ENCODE measurements at regions not wholly inside any gene's neighbourhood (a gene's known extent, or its start where the extent isn't known, plus 50 kb on each side); places are given as distances from the start of the nearest gene placed in this dataset.

DNA sequence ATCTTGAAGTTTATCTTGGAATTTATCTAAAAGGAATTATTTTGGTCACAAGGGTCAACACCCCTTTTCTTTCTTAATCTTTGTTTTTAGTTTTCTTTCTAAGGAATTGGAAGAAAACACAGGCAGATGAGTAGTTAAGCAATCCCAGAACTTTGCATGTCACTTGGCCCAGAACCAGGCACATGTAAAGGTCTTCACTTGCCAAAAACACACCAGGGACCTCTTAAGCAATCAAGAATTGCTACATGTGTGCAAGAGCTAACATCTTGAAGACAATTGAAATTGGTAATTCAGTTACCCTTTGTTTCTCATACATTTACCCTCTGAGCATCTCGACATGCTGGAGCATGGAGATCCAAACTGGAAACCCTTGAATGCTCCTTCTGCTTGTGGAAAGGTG is 114.2 kb downstream of the ZC3H11B start:
- no peaks in the 10 kb centered on the region for H3K27me3 ChIP-seq (ENCODE audit: insufficient read depth, low read length)
- H3K9me3 ChIP-seq (ENCODE audit: insufficient read depth, low read depth, low read length), result no peaks in the 10 kb centered on the region
- H3K9ac ChIP-seq (ENCODE audit: low read depth, low read length), result no peak overlapping the region
- H3K36me3 ChIP-seq (ENCODE audit: insufficient read depth, low read depth, low read length), result no peaks in the 10 kb centered on the region
- H3K4me1 ChIP-seq (ENCODE audit: insufficient read depth, low read length), result no peaks in the 10 kb centered on the region
- no peak overlapping the region for H3K4me3 ChIP-seq (ENCODE audit: low read length)
- no peak overlapping the region for H3K27ac ChIP-seq (ENCODE audit: low read length)

DNA sequence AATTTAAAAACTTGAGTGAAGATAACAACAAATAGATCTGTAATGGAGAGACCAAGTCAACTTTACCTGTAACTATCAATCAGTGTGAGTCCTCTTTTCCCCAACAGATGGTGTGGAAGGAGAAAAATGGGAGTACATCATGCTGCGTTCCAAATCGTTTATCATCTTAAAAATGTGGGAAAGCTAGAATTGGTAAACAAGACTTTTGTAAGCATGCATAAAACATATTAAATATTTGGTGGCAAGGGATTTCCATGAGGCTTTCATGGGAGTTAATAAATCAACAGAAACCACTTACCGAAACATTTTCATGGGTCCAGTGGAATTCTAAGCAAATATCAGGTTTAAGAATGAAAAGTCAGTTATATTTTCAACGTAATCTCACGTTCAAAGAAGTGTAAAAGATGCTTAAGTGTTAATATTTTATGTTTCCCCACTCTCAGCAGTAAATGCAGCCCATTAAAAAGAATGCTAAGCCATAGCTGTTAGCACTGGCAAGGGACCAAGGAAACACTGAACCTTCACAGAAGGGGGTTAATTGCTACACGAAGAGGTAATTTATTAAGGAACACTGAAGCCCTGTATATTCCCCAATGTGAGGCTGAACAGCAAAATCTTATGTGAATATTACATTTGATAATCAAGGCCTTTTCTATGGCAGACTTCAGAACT is 117.0 kb downstream of the ZC3H11B start:
- Histone ChIP-seq H3K27me3 (ENCODE audit: insufficient read depth, low read length) (no peaks in the 10 kb centered on the region), H3K4me3 (ENCODE audit: low read length) (no peak overlapping the region), H3K9ac (ENCODE audit: low read depth, low read length) (no peak overlapping the region), H3K27ac (ENCODE audit: low read length) (no peak overlapping the region), H3K9me3 (ENCODE audit: insufficient read depth, low read depth, low read length) (no peaks in the 10 kb centered on the region), H3K36me3 (ENCODE audit: insufficient read depth, low read depth, low read length) (no peaks in the 10 kb centered on the region), H3K4me1 (ENCODE audit: insufficient read depth, low read length) (no peaks in the 10 kb centered on the region)

DNA sequence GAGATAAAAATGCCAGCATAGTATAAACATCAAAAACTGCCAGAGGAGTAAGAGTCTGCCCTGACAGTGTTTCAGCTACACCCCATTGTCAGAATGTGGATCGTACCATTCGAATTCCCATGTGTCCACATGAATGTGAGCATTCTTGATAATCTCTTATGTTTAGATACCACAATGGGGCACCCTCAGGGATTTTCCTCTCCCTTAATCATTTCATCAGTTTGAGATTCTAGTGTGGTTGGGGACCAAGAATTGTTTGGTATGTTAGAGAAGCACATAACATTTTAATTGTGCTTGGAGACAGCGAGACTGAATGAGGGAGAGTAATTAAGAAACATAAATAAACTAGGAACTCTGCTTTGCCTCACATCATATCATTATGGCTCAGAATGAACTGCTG is 120.2 kb downstream of the ZC3H11B start:
- no peak overlapping the region for H3K9ac ChIP-seq (ENCODE audit: low read depth, low read length)

DNA sequence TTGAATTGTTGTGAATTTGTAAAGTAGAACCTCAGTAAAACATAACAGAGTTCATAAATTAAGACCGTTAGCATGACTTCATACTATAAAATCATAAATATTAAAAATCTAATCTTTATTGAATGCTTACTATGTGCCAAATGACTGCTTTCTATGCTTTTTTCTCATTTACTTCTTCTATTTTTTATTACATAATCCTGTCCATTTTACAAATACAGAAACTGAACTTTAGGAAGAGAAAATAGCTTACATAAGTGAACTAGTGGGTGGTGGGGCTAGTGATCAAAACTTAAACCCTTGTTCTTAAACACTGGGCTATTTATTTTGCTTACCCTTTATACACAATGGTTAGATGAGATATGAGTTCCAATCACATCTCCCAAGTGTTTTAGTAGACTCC is 122.3 kb downstream of the ZC3H11B start:
- H3K9me3 ChIP-seq (ENCODE audit: insufficient read depth, low read depth, low read length), result no peaks in the 10 kb centered on the region
- H3K27me3 ChIP-seq (ENCODE audit: insufficient read depth, low read length), result no peaks in the 10 kb centered on the region
- H3K4me3 ChIP-seq (ENCODE audit: low read length), result no peak overlapping the region
- H3K27ac ChIP-seq (ENCODE audit: low read length), result no peak overlapping the region
- H3K9ac ChIP-seq (ENCODE audit: low read depth, low read length), result no peak overlapping the region
- H3K36me3 ChIP-seq (ENCODE audit: insufficient read depth, low read depth, low read length), result no peaks in the 10 kb centered on the region
- H3K4me1 ChIP-seq (ENCODE audit: insufficient read depth, low read length), result no peaks in the 10 kb centered on the region

More for the DNA sequence above, 120.2 kb downstream of the ZC3H11B start:
- no peak overlapping the region for H3K27ac ChIP-seq (ENCODE audit: low read length)
- H3K27me3 ChIP-seq (ENCODE audit: insufficient read depth, low read length), result no peaks in the 10 kb centered on the region
- H3K36me3 ChIP-seq (ENCODE audit: insufficient read depth, low read depth, low read length), result no peaks in the 10 kb centered on the region
- H3K4me1 ChIP-seq (ENCODE audit: insufficient read depth, low read length), result no peaks in the 10 kb centered on the region
- H3K4me3 ChIP-seq (ENCODE audit: low read length), result no peak overlapping the region
- H3K9me3 ChIP-seq (ENCODE audit: insufficient read depth, low read depth, low read length), result no peaks in the 10 kb centered on the region

DNA sequence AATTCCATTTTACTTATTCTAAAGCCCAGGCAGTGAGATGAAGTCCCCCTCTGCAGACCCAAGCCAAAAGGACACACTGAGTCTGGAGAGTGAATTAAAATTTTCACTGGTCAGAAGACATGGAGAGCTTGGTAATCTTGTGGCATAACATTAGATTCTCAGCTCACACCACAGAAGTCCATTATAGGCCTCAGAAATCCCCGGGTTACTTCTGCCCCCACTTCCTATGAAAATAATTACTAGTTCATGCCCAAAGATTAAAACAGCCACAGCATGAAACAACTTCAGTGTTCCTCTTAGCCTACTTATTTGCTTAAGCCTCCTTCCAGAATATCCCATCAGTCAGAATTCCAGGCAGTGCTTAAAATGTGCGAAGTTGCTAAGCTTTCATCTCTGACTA is 123.3 kb downstream of the ZC3H11B start:
- H3K4me3 ChIP-seq (ENCODE audit: low read length), result no peak overlapping the region
- no peaks in the 10 kb centered on the region for H3K9me3 ChIP-seq (ENCODE audit: insufficient read depth, low read depth, low read length)
- no peaks in the 10 kb centered on the region for H3K4me1 ChIP-seq (ENCODE audit: insufficient read depth, low read length)
- no peaks in the 10 kb centered on the region for H3K27me3 ChIP-seq (ENCODE audit: insufficient read depth, low read length)
- no peaks in the 10 kb centered on the region for H3K36me3 ChIP-seq (ENCODE audit: insufficient read depth, low read depth, low read length)
- no peak overlapping the region for H3K9ac ChIP-seq (ENCODE audit: low read depth, low read length)
- H3K27ac ChIP-seq (ENCODE audit: low read length), result no peak overlapping the region

DNA sequence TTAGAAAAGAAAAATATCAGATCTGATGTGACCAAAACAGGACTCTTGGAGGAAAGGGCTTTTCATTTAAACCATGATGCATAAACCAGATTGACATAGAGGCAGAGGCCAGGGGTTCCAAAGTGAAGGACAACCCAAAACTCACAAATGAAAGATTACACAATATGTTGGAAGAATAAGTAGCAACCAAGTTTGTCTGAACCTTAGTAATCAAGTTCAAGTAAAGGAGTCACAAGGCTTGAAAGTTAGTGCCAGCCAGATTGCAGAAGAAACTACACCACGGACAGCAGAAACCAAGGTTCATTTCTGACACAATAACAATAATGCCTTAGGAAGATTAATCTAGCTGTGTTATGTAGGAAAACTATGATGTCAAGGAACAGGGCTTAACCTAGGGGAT is 124.6 kb downstream of the ZC3H11B start:
- Histone ChIP-seq H3K27ac (ENCODE audit: low read length) (no peak overlapping the region), H3K9me3 (ENCODE audit: insufficient read depth, low read depth, low read length) (no peaks in the 10 kb centered on the region)

DNA sequence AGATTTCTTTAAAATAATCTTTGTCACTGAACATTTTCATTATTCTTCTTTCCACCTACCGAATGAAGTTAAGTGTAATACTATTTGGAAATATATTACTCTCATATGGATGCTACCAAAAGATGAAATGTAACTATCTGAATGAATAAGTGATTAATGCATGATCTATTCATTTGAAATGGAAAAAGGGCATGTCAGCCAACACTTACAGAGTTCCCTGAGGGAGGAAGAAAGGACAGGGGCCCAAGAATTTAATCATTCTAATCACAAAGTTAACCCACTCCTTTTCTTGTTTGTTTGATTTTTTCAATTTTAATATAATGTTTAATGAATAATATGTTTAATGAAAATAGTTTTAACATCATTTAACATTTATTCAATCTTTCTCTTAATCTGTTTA is 129.4 kb downstream of the ZC3H11B start:
- H3K9ac ChIP-seq (ENCODE audit: low read depth, low read length), result no peak overlapping the region
- no peaks in the 10 kb centered on the region for H3K36me3 ChIP-seq (ENCODE audit: insufficient read depth, low read depth, low read length)
- H3K4me3 ChIP-seq (ENCODE audit: low read length), result no peak overlapping the region
- H3K27me3 ChIP-seq (ENCODE audit: insufficient read depth, low read length), result no peaks in the 10 kb centered on the region
- no peak overlapping the region for H3K27ac ChIP-seq (ENCODE audit: low read length)
- no peaks in the 10 kb centered on the region for H3K4me1 ChIP-seq (ENCODE audit: insufficient read depth, low read length)
- H3K9me3 ChIP-seq (ENCODE audit: insufficient read depth, low read depth, low read length), result no peaks in the 10 kb centered on the region

More for the DNA sequence above, 124.6 kb downstream of the ZC3H11B start:
- H3K9ac ChIP-seq (ENCODE audit: low read depth, low read length), result no peak overlapping the region
- no peak overlapping the region for H3K4me3 ChIP-seq (ENCODE audit: low read length)
- no peaks in the 10 kb centered on the region for H3K27me3 ChIP-seq (ENCODE audit: insufficient read depth, low read length)
- no peaks in the 10 kb centered on the region for H3K36me3 ChIP-seq (ENCODE audit: insufficient read depth, low read depth, low read length)
- H3K4me1 ChIP-seq (ENCODE audit: insufficient read depth, low read length), result no peaks in the 10 kb centered on the region

DNA sequence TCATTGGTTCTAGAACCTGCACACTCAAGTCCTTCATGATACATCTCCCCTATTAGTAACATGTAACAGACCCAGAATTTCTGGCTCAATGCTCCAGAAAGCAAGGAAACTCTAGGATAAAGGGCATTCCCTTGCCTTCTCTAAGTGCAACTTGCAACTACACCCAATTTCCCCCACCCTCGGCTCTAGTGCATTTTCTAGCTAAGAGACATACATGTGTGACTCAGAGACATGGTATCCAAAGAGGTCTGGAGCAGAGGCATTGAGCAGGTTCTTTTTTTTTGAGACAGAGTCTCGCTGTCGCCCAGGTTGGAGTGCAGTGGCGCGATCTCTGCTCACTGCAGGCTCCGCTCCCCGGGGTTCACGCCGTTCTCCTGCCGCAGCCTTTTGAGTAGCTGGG is 132.9 kb downstream of the ZC3H11B start:
- Histone ChIP-seq H3K36me3 (ENCODE audit: insufficient read depth, low read depth, low read length) (no peaks in the 10 kb centered on the region), H3K4me1 (ENCODE audit: insufficient read depth, low read length) (no peaks in the 10 kb centered on the region), H3K27me3 (ENCODE audit: insufficient read depth, low read length) (no peaks in the 10 kb centered on the region), H3K4me3 (ENCODE audit: low read length) (no peak overlapping the region), H3K27ac (ENCODE audit: low read length) (no peak overlapping the region), H3K9ac (ENCODE audit: low read depth, low read length) (no peak overlapping the region), H3K9me3 (ENCODE audit: insufficient read depth, low read depth, low read length) (no peaks in the 10 kb centered on the region)

DNA sequence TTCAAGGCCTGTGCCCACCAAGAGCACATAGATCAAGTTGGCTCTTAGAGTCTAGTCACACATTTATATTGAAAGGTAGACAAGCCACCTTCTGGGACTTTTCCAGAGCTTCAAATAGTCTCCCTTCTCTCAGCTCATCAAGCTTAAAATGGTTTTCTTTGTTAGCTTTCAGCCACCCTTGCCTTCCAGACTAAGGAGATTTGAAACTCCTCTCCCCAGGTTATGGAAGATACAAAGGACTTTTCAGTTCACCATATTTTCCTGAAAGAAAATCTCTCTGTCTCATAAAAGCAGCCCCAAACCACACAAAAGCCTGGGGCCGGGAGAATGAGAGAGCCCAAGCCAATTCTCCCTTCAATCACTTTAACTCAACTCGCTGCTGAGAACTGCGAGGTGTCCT is 134.1 kb downstream of the ZC3H11B start:
- Histone ChIP-seq H3K4me1 (ENCODE audit: insufficient read depth, low read length) (no peaks in the 10 kb centered on the region), H3K27ac (ENCODE audit: low read length) (no peak overlapping the region), H3K36me3 (ENCODE audit: insufficient read depth, low read depth, low read length) (no peaks in the 10 kb centered on the region), H3K4me3 (ENCODE audit: low read length) (no peak overlapping the region), H3K27me3 (ENCODE audit: insufficient read depth, low read length) (no peaks in the 10 kb centered on the region), H3K9me3 (ENCODE audit: insufficient read depth, low read depth, low read length) (no peaks in the 10 kb centered on the region), H3K9ac (ENCODE audit: low read depth, low read length) (no peak overlapping the region)

DNA sequence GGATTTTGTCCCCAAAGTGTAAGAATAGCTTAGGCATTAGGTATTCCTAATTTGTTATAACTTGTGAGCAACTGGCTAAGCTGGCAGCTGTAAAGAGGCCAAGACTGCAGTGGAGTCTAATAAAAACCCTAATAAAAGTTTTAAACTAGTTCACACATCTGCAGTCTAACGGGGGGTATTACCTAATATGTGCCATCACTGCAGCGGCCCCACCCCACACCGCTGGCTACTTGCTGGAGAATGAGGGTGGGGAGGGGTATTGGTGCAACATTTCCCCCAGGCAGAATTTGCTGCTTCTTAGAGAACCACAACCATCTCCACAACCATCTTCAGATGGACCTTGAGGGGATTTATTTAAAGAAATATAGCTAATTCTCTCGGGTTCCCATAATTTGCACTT is 135.0 kb downstream of the ZC3H11B start:
- H3K27me3 ChIP-seq (ENCODE audit: insufficient read depth, low read length), result no peaks in the 10 kb centered on the region
- no peak overlapping the region for H3K4me3 ChIP-seq (ENCODE audit: low read length)

DNA sequence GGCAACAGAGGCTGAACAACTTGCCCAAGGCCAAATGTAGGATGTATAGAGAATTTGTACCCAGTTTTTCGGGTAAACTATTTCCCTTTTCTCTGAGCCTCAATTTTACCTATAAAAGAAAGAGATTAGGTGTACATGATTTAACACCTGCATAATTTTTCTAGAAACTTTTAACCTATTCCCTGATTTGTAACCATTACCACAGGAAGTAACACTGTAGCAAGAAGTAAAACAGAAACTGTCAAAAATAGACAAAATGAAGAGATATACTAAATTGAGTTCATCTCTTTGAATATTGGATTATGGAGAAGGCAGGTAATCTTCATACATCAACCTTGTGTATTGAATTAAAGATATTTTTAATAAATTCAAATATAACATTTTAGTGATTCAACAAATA is 136.2 kb downstream of the ZC3H11B start:
- no peak overlapping the region for H3K9ac ChIP-seq (ENCODE audit: low read depth, low read length)
- no peak overlapping the region for H3K4me3 ChIP-seq (ENCODE audit: low read length)
- no peaks in the 10 kb centered on the region for H3K9me3 ChIP-seq (ENCODE audit: insufficient read depth, low read depth, low read length)
- H3K27ac ChIP-seq (ENCODE audit: low read length), result no peak overlapping the region
- H3K36me3 ChIP-seq (ENCODE audit: insufficient read depth, low read depth, low read length), result no peaks in the 10 kb centered on the region
- H3K27me3 ChIP-seq (ENCODE audit: insufficient read depth, low read length), result no peaks in the 10 kb centered on the region
- no peaks in the 10 kb centered on the region for H3K4me1 ChIP-seq (ENCODE audit: insufficient read depth, low read length)

More for the DNA sequence above, 135.0 kb downstream of the ZC3H11B start:
- no peaks in the 10 kb centered on the region for H3K36me3 ChIP-seq (ENCODE audit: insufficient read depth, low read depth, low read length)
- H3K9ac ChIP-seq (ENCODE audit: low read depth, low read length), result no peak overlapping the region
- H3K9me3 ChIP-seq (ENCODE audit: insufficient read depth, low read depth, low read length), result no peaks in the 10 kb centered on the region
- no peak overlapping the region for H3K27ac ChIP-seq (ENCODE audit: low read length)
- no peaks in the 10 kb centered on the region for H3K4me1 ChIP-seq (ENCODE audit: insufficient read depth, low read length)

DNA sequence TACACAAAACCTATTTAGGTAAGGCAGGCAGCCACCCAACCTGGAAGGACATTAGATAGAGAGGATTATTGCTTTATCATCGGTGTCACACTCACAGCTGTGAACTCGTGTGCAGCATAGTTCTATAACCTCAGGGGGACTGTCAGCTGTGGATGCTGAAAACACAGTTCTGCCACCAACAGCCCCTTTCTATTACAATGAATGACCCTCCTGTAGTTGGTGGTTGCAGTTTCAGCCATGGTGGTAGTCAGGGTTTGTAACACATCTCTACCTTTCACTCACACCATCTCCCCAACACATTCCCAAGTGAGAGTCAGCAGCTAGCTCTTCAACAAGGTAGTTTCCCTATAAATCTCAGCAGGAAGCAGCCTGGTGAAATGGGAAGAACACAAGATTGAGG is 136.8 kb downstream of the ZC3H11B start:
- H3K9ac ChIP-seq (ENCODE audit: low read depth, low read length), result no peak overlapping the region
- no peak overlapping the region for H3K4me3 ChIP-seq (ENCODE audit: low read length)
- no peaks in the 10 kb centered on the region for H3K36me3 ChIP-seq (ENCODE audit: insufficient read depth, low read depth, low read length)
- no peak overlapping the region for H3K27ac ChIP-seq (ENCODE audit: low read length)
- H3K27me3 ChIP-seq (ENCODE audit: insufficient read depth, low read length), result no peaks in the 10 kb centered on the region
- H3K9me3 ChIP-seq (ENCODE audit: insufficient read depth, low read depth, low read length), result no peaks in the 10 kb centered on the region
- H3K4me1 ChIP-seq (ENCODE audit: insufficient read depth, low read length), result no peaks in the 10 kb centered on the region

Data from iPS-20b (cell line).